DMS153 (cell line): ENCODE measurements at regions not wholly inside any gene's neighbourhood (a gene's known extent, or its start where the extent isn't known, plus 50 kb on each side); places are given as distances from the start of the nearest gene placed in this dataset.

Experiments used
- DNase-seq: peaks from one replicate; lab custom pipeline; 2025; lab: John Stamatoyannopoulos, UW

DNA sequence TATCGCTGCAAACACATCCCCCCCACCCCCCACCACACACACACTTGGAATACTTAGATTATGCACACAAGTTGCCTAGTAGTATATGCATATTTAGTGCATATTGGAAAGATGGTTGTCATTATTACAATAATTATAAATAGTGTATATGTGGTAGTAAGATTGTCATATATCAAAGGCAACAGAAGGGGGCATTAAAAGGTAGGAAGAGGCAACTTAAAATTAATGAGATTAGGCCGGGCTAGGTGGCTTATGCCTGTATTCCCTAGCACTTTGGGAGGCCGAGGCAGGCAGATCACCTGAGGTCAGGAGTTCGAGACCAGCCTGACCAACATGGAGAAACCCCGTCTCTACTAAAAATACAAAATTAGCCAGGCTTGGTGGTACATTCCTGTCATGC is 52.1 kb downstream of the GSC start:
- no peak for DNase-seq

DNA sequence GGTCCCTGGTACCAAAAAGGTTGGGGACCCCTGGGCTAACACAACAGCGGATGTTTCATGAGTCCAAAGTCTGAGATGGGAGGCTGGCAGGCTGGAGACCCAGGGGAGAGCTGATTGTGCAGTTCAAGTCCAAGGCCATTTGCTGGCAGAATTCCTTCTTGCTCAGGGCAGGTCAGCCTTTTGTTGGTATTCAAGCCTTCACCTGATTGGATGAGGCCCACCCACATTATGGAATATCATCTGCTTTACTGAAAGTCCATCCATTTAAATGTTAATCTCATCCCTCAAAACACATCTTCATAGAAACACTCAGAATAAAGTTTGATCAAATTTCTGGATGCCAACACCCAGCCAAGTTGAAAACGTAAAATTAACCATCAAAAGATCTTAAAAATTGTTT is 52.9 kb downstream of the GSC start:
- DNase-seq, result no peak

DNA sequence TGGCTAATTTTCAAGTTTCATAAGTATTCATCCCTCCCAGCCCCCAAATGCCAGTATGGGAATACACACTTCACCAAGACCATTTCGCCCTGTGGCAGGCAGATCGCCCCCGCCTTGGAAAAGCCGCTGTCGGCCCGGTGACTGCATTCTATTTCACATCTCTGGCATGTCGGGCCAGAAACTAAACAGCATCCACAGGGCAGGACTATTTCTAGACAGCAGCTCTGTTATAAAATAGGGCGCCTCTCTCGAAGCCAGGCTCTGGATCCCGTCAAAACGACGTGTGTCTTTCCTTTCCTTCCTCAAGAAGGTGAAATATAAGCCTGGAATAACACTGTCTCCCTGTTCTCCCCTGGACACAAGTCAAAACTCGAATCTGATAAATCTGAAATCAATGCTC is 56.8 kb downstream of the GSC start:
- DNase-seq, result no peak

- DNase-seq, result no peak
Observed at GRCh38 chr14:94710731-94711130, 59.2 kb downstream of the GSC start.

GRCh38 chr14:94707494-94707893 is 62.4 kb downstream of the GSC start:
- no peak for DNase-seq

GRCh38 chr14:94706133-94706532 is 63.8 kb downstream of the GSC start:
- DNase-seq, result no peak

DNA sequence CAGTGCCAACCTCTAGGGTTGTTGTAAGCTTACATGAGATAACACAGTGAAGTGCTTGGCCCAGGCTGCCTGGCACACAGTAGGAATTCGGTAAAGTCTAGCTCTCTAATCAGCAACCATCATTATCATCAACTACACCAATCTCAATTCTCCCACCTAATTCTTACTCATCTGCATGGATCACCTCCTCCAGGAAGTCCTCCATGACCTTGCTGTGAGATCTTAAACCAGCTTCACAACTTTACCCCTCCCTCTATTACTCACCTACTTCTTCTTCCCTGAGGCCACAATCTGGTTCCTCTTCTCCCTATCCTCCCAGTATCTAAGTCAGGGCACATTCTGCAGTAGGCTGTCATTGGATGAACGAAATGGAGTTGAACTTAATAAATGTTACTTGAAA is 67.3 kb downstream of the GSC start:
- no peak for DNase-seq

GRCh38 chr14:94701861-94702370 is 68.0 kb downstream of the GSC start:
- DNase-seq, result no peak

DNA sequence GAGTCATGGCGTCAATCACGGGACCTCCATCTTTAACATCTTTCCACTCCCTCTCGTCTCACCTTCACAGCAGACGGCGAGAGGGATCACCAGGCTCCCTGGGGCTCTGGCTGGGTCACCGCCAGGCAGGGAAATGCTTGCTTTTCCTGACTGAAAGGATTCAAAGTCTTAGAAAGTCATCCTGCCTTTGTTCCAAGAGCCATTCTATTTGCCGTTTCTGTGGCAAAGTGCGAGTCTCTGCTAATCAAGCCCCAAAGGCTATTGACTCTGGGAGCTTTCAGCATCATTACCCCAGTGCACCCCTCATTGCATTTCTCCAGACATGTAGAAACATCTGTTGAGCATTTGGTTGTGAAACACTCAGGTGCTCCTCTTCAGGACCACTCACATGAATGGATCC is 69.6 kb downstream of the GSC start:
- DNase-seq, result no peak

DNA sequence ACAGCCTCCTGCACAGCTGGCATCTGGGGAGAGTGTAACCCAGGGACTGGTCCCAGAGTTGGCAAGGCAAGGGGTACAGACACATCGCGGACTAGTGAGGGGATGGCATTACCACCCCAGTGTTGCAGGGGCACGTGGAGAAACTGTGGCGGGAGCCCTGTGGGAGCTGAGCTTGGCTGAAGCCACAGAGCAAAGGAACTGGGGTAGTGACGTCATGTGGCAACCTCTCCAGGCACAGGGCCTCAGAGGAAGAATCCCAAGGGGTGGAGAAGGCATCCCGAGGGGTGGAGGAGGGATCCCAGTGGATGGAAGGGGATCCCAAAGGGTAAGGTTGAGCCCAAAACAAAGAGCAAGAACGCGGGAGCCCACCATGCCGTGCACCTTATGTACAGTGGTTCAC is 70.1 kb downstream of the GSC start:
- DNase-seq, result no peak

DNA sequence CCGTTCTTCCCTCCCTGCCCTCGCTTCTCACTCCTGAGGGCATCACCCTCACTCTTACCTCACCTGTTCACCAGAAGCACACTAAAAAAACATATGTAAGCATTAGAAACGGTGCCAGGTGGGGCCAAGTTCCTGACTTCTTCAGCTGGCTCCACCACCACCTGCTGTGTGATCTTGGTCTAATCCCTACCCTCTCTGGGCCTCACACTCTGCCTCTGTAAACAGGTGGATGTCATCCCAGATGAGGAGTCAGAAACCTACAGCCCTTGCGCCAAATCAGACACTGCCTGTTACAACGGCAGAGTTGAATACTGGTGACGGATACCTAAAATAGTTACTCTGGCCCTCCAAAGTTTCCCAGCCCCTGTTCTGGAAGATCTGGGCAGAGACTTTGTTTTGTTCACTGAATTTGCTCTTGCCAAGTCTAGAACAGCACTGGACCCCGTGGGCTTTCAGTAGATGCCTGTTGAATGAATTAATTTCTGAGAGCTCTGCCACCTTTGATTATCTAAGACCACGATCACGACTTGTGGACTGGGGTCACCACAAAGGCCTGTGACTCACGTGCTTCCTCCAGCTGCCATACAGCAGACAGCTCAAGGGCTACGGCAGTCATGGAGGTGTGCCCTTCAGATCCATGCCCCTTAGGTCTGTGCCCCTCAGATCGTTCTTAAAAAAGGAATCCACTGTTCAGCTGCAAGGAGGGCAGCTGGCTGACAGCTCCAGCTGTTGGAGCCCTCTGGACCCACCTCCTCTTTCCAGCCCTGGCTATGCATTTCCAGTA is 71.9 kb downstream of the GSC start:
- no peak for DNase-seq

DNA sequence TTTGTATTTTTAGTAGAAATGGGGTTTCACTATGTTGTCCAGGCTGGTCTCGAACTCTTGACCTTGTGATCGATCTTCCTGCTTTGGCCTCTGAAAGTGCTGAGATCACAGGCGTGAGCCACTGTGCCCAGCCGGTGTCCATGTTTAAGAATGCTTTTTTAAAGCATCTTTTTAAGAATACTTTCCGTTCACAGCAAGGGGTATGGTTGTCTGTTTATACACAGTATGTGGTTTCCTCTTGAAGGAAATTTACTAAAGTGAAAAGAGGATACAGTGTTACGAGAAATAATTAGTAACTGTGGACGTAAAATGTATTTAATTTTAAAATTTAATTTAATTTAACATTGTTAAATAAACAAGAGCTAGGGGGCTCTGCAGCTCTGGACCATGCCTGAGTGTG is 73.4 kb downstream of the GSC start:
- no peak for DNase-seq

DNA sequence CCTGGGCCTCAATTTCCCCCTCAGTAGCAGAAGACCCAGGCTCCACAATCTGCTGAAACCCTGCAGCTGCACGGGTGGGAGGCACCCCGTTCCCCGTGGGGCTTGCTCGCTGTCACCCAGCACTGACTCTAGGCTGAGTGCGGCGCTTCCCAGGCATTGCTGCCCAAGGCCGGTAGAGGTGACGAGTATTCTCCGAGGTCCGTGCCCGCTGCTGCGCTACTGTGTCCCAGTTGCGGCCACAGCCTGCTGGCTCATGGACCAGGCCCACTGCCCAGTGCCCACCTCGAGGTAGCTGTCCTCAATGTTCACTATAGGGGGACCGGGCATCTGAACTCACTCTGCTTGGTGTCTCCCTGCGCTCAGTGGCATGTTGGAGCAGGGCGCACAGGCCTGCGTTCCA is 74.7 kb downstream of the GSC start:
- no peak for DNase-seq

- DNase-seq, result no peak
Observed at GRCh38 chr14:94691660-94692034, 78.3 kb downstream of the GSC start.

GRCh38 chr14:94690896-94691659 is 78.8 kb downstream of the GSC start:
- DNase-seq, result no peak

DNA sequence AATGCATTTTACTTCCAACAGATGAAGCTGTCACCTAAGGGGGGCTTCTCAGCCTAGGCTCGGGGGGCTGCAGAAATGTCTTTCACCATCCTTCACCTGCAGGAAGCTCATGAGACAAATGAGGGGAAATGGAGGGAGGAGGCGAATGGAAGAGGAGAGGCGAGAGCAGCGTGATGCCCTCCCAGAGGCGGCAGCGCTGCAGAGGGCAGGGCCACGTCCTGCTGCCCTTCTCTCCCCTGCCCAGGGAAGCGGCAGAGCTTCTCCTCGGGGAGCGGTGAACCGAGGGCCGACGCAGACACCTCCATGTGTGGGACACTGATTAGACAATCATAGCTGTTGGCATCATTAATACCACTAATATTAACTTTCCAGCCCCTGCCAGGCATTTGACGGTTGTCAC is 78.3 kb downstream of the SERPINA3 start:
- DNase-seq, result no peak

- no peak for DNase-seq
Observed at GRCh38 chr14:94689985-94690400, 77.8 kb downstream of the SERPINA3 start.

GRCh38 chr14:94689218-94689984 is 77.2 kb downstream of the SERPINA3 start:
- peak; percentile 7 for DNase-seq

DNA sequence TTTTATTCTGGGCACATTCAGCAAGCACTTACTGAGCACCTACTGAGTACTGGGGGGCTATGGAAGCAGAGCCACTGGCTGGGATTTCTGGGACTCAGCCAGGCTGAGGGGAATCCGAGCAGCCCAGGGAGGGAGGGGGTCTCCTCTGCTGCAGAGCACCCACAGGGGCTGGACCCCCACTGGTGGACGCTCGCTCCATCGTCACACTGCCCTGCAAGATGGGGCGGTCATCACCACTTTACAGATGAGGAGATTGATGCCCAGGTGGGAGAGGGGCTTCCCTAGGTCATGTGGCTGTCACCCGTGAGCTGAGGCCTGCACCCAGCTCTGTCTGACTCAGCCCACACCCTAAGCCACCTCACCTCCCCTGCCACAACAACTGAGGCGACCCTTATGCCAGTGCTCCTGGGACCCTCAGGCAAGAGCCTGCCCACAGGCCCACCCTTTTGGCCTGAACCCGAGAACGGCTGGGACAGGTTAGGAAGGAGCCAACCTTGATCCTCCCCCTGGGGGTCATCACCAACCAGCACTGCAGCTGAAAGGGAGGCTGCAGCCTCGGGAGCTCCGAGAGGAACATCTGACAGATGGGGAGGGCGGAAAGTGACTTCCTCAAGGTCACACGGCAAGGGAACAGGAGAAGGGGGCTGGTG is 74.4 kb downstream of the SERPINA3 start:
- no peak for DNase-seq

DNA sequence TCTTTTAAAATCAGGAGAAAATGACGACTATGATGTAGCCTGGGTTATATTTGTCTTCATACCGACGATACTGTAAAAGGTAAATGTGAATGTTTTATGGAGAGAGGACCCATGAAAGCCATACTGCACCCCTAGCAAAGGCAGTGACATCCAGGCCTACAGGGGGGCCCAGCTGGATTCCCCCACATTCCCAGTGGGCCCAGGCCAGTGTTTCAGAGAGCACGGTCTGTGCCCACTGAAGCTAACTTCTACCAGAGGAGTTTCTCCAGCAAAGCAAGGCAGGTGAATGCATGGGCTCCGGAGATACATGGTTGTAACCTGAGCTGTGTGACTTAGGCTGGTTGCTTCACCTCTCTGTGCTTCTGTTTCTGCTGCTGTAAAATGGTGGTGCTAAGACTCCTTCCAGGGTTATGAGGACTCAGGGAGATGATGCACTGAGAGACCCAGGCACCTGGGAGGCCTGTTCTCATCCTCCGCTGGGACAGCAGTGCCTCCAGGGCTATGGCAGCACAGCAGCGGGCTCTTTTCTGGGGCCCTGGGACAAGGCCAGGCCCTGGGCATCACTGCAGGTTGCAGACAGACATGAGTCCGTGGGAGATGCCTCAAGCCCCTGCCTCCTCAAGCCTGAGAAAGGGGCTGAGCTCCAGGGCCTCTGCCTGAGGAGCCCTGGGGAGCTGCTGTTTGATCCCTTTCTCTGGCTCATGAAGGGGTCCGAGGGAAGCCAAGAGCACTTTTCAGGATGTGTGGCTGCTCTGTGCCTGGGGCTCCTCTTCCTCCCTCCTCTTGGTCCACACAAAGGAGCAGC is 73.7 kb downstream of the SERPINA3 start:
- DNase-seq, result no peak

DNA sequence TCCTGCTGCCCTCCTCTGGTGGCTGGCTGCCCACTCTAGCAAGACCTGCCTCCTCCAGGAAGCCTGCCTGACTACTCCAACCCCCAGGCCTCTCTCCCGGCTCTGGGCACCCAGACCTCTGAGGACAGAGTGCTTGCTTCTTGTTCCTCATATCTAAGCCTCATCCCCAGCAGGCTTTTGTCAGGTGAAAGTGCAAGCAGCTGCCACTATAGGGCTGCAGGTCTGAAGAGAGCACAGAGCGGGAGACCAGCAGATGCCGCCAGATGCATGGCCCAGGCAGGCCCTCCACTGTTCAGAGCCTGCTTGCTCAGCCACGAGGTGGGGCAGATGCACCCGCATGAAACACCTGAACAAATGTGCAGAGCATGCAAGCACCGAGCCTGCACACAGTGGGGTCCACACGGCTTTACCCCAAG is 73.0 kb downstream of the SERPINA3 start:
- no peak for DNase-seq
